Stomach (tissue), 4 donors: ENCODE measurements at regions not wholly inside any gene's neighbourhood (a gene's known extent, or its start where the extent isn't known, plus 50 kb on each side); places are given as distances from the start of the nearest gene placed in this dataset.

ENCODE experiments used
- CTCF ChIP-seq, 7 experiments: fragments of 450-650 bp in 4 of 7; fragments of 200-600 bp in 3 of 7; sonication (generic) in 3 of 7; IDR thresholded peaks; one replicate each; pipeline ENCODE4 v1.5.1; 2016 to 2019; ENCODE audit warnings: antibody characterized with exemption in 7 of 7, control low read depth in 2 of 7, mild to moderate bottlenecking in 1 of 7
- EP300 ChIP-seq: sonication (generic); formaldehyde crosslinking; IDR thresholded peaks from one replicate; pipeline ENCODE4 v1.6.1; 2017; ENCODE audit warnings: antibody characterized with exemption
- POLR2A ChIP-seq, 4 donors: fragments of 450-650 bp; IDR thresholded peaks; one replicate each; pipeline ENCODE4 v1.6.1; 2016; ENCODE audit warnings: antibody characterized with exemption in 4 of 4, control low read depth in 2 of 4, mild to moderate bottlenecking in 1 of 4, moderate library complexity in 1 of 4

- TF ChIP-seq POLR2A (IDR thresholded peaks at IDR 0.05), result no peak
- no peak for TF ChIP-seq EP300
- no peak for TF ChIP-seq CTCF (IDR thresholded peaks at IDR 0.05)
Measured at GRCh38 chr4:107203733-107204132, 167.6 kb upstream of the DKK2 start.
